ENCODE measurements at regions not wholly inside any gene's neighbourhood (a gene's known extent, or its start where the extent isn't known, plus 50 kb on each side); places are given as distances from the start of the nearest gene placed in this dataset.

- Histone ChIP-seq H2AFZ (ENCODE audit: low read depth, low read length) (no peak overlapping the region), H3K4me3 (ENCODE audit: low read length) (no peak overlapping the region), H3K79me2 (replicated peaks; ENCODE audit: insufficient read depth, low read length) (no peaks in the 10 kb centered on the region), H3K9ac (ENCODE audit: low read length) (no peak overlapping the region), H3K9me3 (ENCODE audit: low read length) (no peaks in the 10 kb centered on the region), H3K27ac (ENCODE audit: low read length) (no peak overlapping the region), H4K20me1 (ENCODE audit: insufficient read depth) (no peaks in the 10 kb centered on the region), H3F3A (ENCODE audit: insufficient read depth, low read length, poor library complexity, severe bottlenecking) (no peaks in the 10 kb centered on the region), H3K9me2 (ENCODE audit: insufficient read depth, low read length) (no peaks in the 10 kb centered on the region), H3K4me2 (ENCODE audit: low read length) (no peak overlapping the region), H3K27me3 (ENCODE audit: insufficient read depth, low read depth, low read length) (no peaks in the 10 kb centered on the region), H3K36me3 (ENCODE audit: insufficient read depth, low read length) (no peaks in the 10 kb centered on the region)
- TF ChIP-seq CTCF (IDR thresholded peaks at IDR 0.05; ENCODE audit: poor library complexity, severe bottlenecking) (no peak), POLR2AphosphoS5 (IDR thresholded peaks at IDR 0.05) (no peak), EP300 (conservative IDR thresholded peaks at IDR 0.05; ENCODE audit: poor library complexity, severe bottlenecking) (no peak), EZH2 (IDR thresholded peaks at IDR 0.05; ENCODE audit: borderline replicate concordance, insufficient read depth, low read length, poor library complexity, severe bottlenecking) (no peak), RAD21 (conservative IDR thresholded peaks at IDR 0.05) (no peak), REST (IDR thresholded peaks at IDR 0.05; ENCODE audit: borderline replicate concordance) (no peak), MXI1 (conservative IDR thresholded peaks at IDR 0.05; ENCODE audit: poor library complexity, severe bottlenecking) (no peak), SMC3 (conservative IDR thresholded peaks at IDR 0.05; ENCODE audit: poor library complexity) (no peak), TAF1 (IDR thresholded peaks at IDR 0.05; ENCODE audit: low read depth) (no peak)
Observed at GRCh38 chr15:38954090-38954489, 389.5 kb upstream of the RASGRP1 start.

GRCh38 chr15:38961456-38961855, 396.8 kb upstream of the RASGRP1 start:
- Histone ChIP-seq H2AFZ (ENCODE audit: low read depth, low read length) (no peak overlapping the region), H3K27me3 (ENCODE audit: insufficient read depth, low read depth, low read length) (no peaks in the 10 kb centered on the region), H3K36me3 (ENCODE audit: insufficient read depth, low read length) (no peaks in the 10 kb centered on the region), H4K20me1 (ENCODE audit: insufficient read depth) (no peaks in the 10 kb centered on the region), H3K4me3 (ENCODE audit: low read length) (no peak overlapping the region), H3F3A (ENCODE audit: insufficient read depth, low read length, poor library complexity, severe bottlenecking) (no peaks in the 10 kb centered on the region), H3K9me3 (ENCODE audit: low read length) (no peaks in the 10 kb centered on the region), H3K9ac (ENCODE audit: low read length) (no peak overlapping the region), H3K27ac (ENCODE audit: low read length) (no peak overlapping the region), H3K9me2 (ENCODE audit: insufficient read depth, low read length) (no peaks in the 10 kb centered on the region), H3K4me2 (ENCODE audit: low read length) (no peak overlapping the region), H3K79me2 (replicated peaks; ENCODE audit: insufficient read depth, low read length) (no peaks in the 10 kb centered on the region)
- TF ChIP-seq RAD21 (conservative IDR thresholded peaks at IDR 0.05) (no peak), CTCF (IDR thresholded peaks at IDR 0.05; ENCODE audit: poor library complexity, severe bottlenecking) (no peak), EZH2 (IDR thresholded peaks at IDR 0.05; ENCODE audit: borderline replicate concordance, insufficient read depth, low read length, poor library complexity, severe bottlenecking) (no peak), TAF1 (IDR thresholded peaks at IDR 0.05; ENCODE audit: low read depth) (no peak), POLR2AphosphoS5 (IDR thresholded peaks at IDR 0.05) (no peak), EP300 (conservative IDR thresholded peaks at IDR 0.05; ENCODE audit: poor library complexity, severe bottlenecking) (no peak), SMC3 (conservative IDR thresholded peaks at IDR 0.05; ENCODE audit: poor library complexity) (no peak), REST (IDR thresholded peaks at IDR 0.05; ENCODE audit: borderline replicate concordance) (no peak), MXI1 (conservative IDR thresholded peaks at IDR 0.05; ENCODE audit: poor library complexity, severe bottlenecking) (no peak)
